IgD-negative memory B cell (primary cell): ENCODE measurements at regions not wholly inside any gene's neighbourhood (a gene's known extent, or its start where the extent isn't known, plus 50 kb on each side); places are given as distances from the start of the nearest gene placed in this dataset.
A peak's percentile ranks its signal among the peaks of the same experiment; 100 is the strongest.

Experiments used
- H3K27ac Mint-ChIP-seq, 3 donors: one replicate each; pipeline ENCODE4 v1.8.0; 2020 to 2022; ENCODE audit warnings: mild to moderate bottlenecking in 3 of 3, mixed read lengths in 3 of 3, moderate library complexity in 1 of 3
- H3K27me3 Mint-ChIP-seq: one replicate; pipeline ENCODE4 v1.8.0; 2021; ENCODE audit warnings: mixed read lengths
- H3K36me3 Mint-ChIP-seq: one replicate; pipeline ENCODE4 v1.8.0; 2020; ENCODE audit warnings: mild to moderate bottlenecking, mixed read lengths
- H3K4me1 Mint-ChIP-seq, 3 donors: one replicate each; pipeline ENCODE4 v1.8.0; 2020 to 2022; ENCODE audit warnings: mixed read lengths in 3 of 3, mild to moderate bottlenecking in 1 of 3
- H3K4me3 Mint-ChIP-seq, 4 donors: one replicate each; pipeline ENCODE4 v1.8.0; 2020 to 2022; ENCODE audit warnings: mild to moderate bottlenecking in 4 of 4, mixed read lengths in 4 of 4, moderate library complexity in 3 of 4
- H3K9me3 Mint-ChIP-seq, 3 donors: one replicate each; pipeline ENCODE4 v1.8.0; 2020 to 2021; ENCODE audit warnings: mixed read lengths in 3 of 3, mild to moderate bottlenecking in 1 of 3

DNA sequence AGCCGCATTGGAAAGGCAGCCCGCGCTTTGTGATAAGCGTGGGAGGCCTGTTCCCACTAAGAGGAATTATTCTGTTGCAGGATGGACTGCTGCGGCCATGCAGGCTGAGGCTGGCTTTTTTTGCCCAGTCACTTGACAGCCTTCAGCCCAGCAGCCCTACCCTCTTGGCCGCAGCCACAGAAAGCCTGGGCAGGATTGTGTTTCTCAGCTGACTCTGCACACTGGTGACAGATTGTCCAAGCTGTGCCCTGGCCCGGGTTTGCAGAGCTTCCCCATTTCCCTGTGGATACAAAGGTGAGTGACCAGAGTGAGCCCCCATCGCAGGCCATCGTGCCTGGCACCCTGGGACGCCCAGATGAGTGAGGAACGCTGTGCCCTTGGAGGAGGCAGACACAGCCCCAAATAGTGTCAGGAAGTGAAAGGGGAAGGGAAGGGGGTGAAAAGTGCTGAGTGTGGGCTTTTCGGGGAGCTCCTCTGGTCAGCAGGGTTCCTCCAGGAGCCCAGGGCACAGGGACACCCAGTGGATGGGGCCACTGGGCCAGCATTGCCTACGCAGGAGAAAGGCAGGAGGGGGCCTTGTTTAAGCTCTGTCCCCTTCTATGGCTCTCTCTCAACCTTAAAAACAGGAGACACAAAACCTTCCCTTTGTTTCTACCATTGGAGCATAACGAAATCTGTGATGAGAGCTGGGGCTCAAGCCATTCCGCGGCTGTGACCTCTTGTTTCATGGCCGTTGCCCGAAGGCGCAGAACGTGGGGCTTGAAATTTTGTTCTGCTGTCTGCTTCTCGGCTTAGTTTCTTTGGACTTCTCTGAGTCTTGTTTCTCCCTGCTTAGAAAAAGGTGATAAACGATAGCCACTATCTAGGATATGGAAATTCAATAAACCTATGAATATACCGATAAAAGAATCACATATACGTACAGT, 91.5 kb upstream of the MEF2A start:
- peaks cover 41 to 56% (median 51%) of the 10 kb centered on the region in 3 donors for H3K4me1 Mint-ChIP-seq
- peak overlapping the region in 2 of 4 donors; percentile 29 to 67 for H3K4me3 Mint-ChIP-seq
- peak overlapping the region in 1 of 3 donors; percentile 55 for H3K27ac Mint-ChIP-seq

DNA sequence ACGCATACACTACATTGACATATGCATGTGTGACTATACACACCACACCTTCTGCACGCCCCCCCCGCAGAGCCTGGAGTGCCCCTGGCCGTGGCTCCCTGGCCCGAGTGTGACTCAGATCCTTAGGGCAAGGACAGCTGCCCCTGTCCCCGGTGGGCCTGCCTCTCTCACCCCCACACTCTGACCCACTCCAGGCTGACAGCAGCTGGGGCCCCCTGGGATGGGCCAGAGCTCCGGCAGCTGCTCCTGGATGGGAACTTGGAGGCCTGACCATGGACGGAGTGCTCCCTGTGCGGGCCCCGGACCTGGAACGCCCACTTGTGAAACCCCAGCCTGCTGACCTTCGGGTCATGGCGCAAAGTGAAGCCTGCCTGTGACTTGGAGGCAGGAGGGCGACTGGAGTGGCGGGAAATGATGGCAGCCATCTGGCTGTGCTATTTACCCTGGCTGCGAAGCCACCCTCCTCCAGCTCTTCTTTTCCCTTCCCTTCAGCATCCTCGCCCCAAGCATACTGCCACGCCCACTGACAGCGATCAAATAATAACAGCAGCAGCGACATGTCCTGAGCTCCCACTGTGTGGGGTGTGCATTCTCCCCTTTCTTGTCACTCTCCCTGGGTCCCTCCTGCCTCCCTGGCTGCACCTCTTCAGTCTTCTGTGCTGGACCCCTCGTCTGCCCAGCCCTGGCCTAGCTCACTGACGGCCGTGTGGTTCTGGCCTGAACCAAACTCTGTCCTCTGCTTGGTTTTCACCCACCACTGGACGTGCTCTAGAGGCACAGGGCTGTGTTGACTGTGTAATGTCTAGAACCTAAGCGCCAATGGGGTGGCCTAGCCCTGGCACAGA, 90.7 kb upstream of the MEF2A start:
- Mint-ChIP-seq H3K4me3 (peak overlapping the region in 2 of 4 donors; percentile 13 to 40), H3K9me3 (no peaks in the 10 kb centered on the region), H3K36me3 (no peaks in the 10 kb centered on the region), H3K4me1 (peaks cover 37 to 50% (median 44%) of the 10 kb centered on the region in 3 donors), H3K27ac (peak overlapping the region in 1 of 3 donors; percentile 16), H3K27me3 (no peaks in the 10 kb centered on the region)

More for the DNA sequence above, 91.5 kb upstream of the MEF2A start:
- no peaks in the 10 kb centered on the region for H3K36me3 Mint-ChIP-seq
- H3K27me3 Mint-ChIP-seq: no peaks in the 10 kb centered on the region
- H3K9me3 Mint-ChIP-seq: no peaks in the 10 kb centered on the region

DNA sequence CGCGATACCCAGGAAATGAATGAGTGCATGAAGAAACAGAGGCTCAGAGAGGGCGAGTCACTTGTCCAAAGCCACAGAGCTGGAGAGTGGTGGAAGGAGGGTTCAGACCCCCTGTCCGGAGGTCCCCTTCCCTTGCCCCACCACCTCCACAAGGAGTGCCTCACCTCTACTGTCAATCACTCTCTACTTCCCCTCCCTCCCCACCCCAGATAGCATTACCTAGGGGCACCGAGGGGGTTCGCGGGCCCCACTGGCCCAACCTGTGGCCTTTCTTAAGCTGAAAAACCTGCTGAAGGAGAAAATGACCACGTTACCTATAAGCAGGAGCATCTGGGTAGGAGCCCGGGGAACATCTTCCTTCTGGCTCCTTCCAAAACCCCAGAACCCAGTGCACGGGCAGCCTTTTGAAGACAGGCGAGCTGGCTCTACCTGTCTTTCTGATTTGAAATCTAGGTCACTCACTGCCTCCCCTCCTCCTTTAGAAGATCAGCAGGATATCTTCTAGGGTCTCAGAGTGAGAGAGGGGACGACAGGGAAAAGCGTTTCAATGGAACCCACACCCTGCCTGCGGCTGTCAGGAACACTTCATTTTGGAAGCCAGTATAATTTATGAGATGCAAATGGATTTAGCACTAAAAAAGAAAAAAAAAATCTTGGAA, 89.9 kb upstream of the MEF2A start:
- peaks cover 30 to 43% (median 43%) of the 10 kb centered on the region in 3 donors for H3K4me1 Mint-ChIP-seq
- no peaks in the 10 kb centered on the region for H3K36me3 Mint-ChIP-seq
- H3K4me3 Mint-ChIP-seq: peak overlapping the region in 1 of 4 donors; percentile 76
- no peak overlapping the region for H3K27ac Mint-ChIP-seq
- H3K27me3 Mint-ChIP-seq: no peaks in the 10 kb centered on the region
- H3K9me3 Mint-ChIP-seq: no peaks in the 10 kb centered on the region

- Mint-ChIP-seq H3K27me3 (no peaks in the 10 kb centered on the region), H3K27ac (peak overlapping the region in 1 of 3 donors; percentile 4), H3K9me3 (no peaks in the 10 kb centered on the region), H3K36me3 (no peaks in the 10 kb centered on the region), H3K4me1 (peaks cover 28 to 43% (median 43%) of the 10 kb centered on the region in 3 donors), H3K4me3 (peak overlapping the region in 2 of 4 donors; percentile 34 to 76)
These were observed 89.2 kb upstream of the MEF2A start for GRCh38 chr15:99476413-99477222.

DNA sequence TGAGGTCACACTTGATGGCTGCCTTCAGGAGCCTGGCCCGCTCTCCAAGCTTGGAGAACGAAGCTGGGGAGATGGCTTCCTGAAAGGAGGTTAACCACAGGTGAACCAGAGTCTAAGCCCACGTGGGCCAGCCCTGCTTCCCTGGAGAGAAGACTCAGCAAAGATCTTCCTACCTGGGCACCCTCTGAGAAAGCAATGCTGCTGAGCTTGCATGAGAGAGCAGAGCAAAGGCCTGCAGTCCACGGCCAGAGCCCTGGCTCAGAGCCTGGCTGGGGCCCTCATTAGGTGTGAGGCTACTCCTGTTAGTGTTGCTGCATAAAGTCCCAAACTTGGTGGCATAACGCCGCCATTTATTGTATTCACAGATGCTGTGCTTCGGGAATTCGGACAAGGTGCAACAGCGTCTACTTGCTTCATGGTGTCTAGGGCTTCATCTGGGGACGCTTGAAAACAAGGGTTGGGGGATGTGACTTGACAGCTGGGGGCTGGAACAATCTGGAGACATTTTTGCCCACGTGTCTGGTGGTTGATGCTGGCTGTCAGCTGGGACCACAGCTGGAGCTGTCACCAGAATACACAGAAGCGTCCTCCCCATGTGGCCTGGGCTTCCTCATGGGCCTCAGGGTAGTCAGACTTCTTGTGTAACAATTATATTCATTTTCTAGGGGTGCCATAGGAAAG, 87.9 kb upstream of the MEF2A start:
- Mint-ChIP-seq H3K4me3 (peak overlapping the region in 2 of 4 donors; percentile 53 to 55), H3K4me1 (peaks cover 28 to 43% (median 38%) of the 10 kb centered on the region in 3 donors), H3K27me3 (no peaks in the 10 kb centered on the region), H3K36me3 (no peaks in the 10 kb centered on the region), H3K27ac (peak overlapping the region in 1 of 3 donors; percentile 22), H3K9me3 (no peaks in the 10 kb centered on the region)

GRCh38 chr15:99478977-99479376, 86.8 kb upstream of the MEF2A start:
- Mint-ChIP-seq H3K9me3 (no peaks in the 10 kb centered on the region), H3K4me3 (no peak overlapping the region), H3K27me3 (no peaks in the 10 kb centered on the region), H3K36me3 (no peaks in the 10 kb centered on the region), H3K27ac (no peak overlapping the region), H3K4me1 (peaks cover 21 to 35% (median 31%) of the 10 kb centered on the region in 3 donors)

- H3K4me1 Mint-ChIP-seq: peaks cover 15 to 28% (median 22%) of the 10 kb centered on the region in 3 donors
- peak overlapping the region in 1 of 4 donors; percentile 12 for H3K4me3 Mint-ChIP-seq
- peak overlapping the region in 1 of 3 donors; percentile 5 for H3K27ac Mint-ChIP-seq
These were observed 85.6 kb upstream of the MEF2A start for GRCh38 chr15:99480016-99480810.

GRCh38 chr15:99481113-99481950, 84.5 kb upstream of the MEF2A start:
- Mint-ChIP-seq H3K4me1 (peaks cover 19 to 34% (median 28%) of the 10 kb centered on the region in 3 donors), H3K4me3 (no peak overlapping the region), H3K27ac (peak overlapping the region in 1 of 3 donors; percentile 20), H3K9me3 (no peaks in the 10 kb centered on the region), H3K27me3 (peaks cover 3% of the 10 kb centered on the region), H3K36me3 (no peaks in the 10 kb centered on the region)

More at GRCh38 chr15:99480016-99480810, 85.6 kb upstream of the MEF2A start:
- no peaks in the 10 kb centered on the region for H3K27me3 Mint-ChIP-seq
- no peaks in the 10 kb centered on the region for H3K9me3 Mint-ChIP-seq
- no peaks in the 10 kb centered on the region for H3K36me3 Mint-ChIP-seq

GRCh38 chr15:99481951-99482230, 83.9 kb upstream of the MEF2A start:
- Mint-ChIP-seq H3K4me3 (no peak overlapping the region), H3K27me3 (peaks cover 3% of the 10 kb centered on the region), H3K36me3 (no peaks in the 10 kb centered on the region), H3K9me3 (no peaks in the 10 kb centered on the region), H3K27ac (no peak overlapping the region), H3K4me1 (peaks cover 14 to 28% (median 24%) of the 10 kb centered on the region in 3 donors)

GRCh38 chr15:99482993-99483392, 82.8 kb upstream of the MEF2A start:
- H3K4me3 Mint-ChIP-seq: peak overlapping the region in 1 of 4 donors; percentile 24

GRCh38 chr15:99485153-99485961, 80.4 kb upstream of the MEF2A start:
- H3K27ac Mint-ChIP-seq: peak overlapping the region in 1 of 3 donors; percentile 59

More at GRCh38 chr15:99482993-99483392, 82.8 kb upstream of the MEF2A start:
- Mint-ChIP-seq H3K4me1 (peaks cover 14 to 24% (median 20%) of the 10 kb centered on the region in 3 donors), H3K9me3 (no peaks in the 10 kb centered on the region), H3K36me3 (no peaks in the 10 kb centered on the region), H3K27me3 (peaks cover 3% of the 10 kb centered on the region), H3K27ac (no peak overlapping the region)

More at GRCh38 chr15:99485153-99485961, 80.4 kb upstream of the MEF2A start:
- Mint-ChIP-seq H3K9me3 (no peaks in the 10 kb centered on the region), H3K4me1 (peaks cover 12 to 18% (median 16%) of the 10 kb centered on the region in 3 donors), H3K4me3 (peak overlapping the region; percentile 61 to 92 (median 81)), H3K36me3 (no peaks in the 10 kb centered on the region), H3K27me3 (peaks cover 3% of the 10 kb centered on the region)
